GM18870 (cell line): ENCODE measurements at regions not wholly inside any gene's neighbourhood (a gene's known extent, or its start where the extent isn't known, plus 50 kb on each side); places are given as distances from the start of the nearest gene placed in this dataset.

Source experiments
- ATAC-seq: cut with Tn5 transposase; IDR thresholded peaks from one replicate; pipeline ENCODE4 v1.9.1; 2021; ENCODE audit warnings: moderate library complexity; ENCODE audit not compliant: unreplicated experiment

GRCh38 chr2:111702119-111702803, 181.7 kb downstream of the ANAPC1 start:
- no peak for ATAC-seq

GRCh38 chr2:111702804-111703196, 181.2 kb downstream of the ANAPC1 start:
- ATAC-seq = no peak

GRCh38 chr2:111703759-111704158, 180.2 kb downstream of the ANAPC1 start:
- ATAC-seq = no peak

GRCh38 chr2:111704246-111704645, 179.7 kb downstream of the ANAPC1 start:
- ATAC-seq = no peak

GRCh38 chr2:111705239-111705638, 178.8 kb downstream of the ANAPC1 start:
- ATAC-seq = no peak

- ATAC-seq = peak; percentile 88
Observed at GRCh38 chr2:111705711-111706336, 178.2 kb downstream of the ANAPC1 start.

- no peak for ATAC-seq
Observed at GRCh38 chr2:111706481-111707001, 177.5 kb downstream of the ANAPC1 start.

GRCh38 chr2:111707700-111708099, 176.3 kb downstream of the ANAPC1 start:
- no peak for ATAC-seq

- ATAC-seq = no peak
Observed at GRCh38 chr2:111708476-111709180, 175.4 kb downstream of the ANAPC1 start.

GRCh38 chr2:111709321-111709720, 174.7 kb downstream of the ANAPC1 start:
- no peak for ATAC-seq

GRCh38 chr2:111710085-111710484, 173.9 kb downstream of the ANAPC1 start:
- ATAC-seq = no peak

GRCh38 chr2:111710613-111711012, 173.4 kb downstream of the ANAPC1 start:
- no peak for ATAC-seq

- no peak for ATAC-seq
Observed at GRCh38 chr2:111711270-111711669, 172.7 kb downstream of the ANAPC1 start.

GRCh38 chr2:111712361-111712760, 171.6 kb downstream of the ANAPC1 start:
- ATAC-seq = no peak

- ATAC-seq = no peak
Observed at GRCh38 chr2:111712940-111713515, 171.0 kb downstream of the ANAPC1 start.

- ATAC-seq = no peak
Observed at GRCh38 chr2:111715987-111716904, 167.7 kb downstream of the ANAPC1 start.

- no peak for ATAC-seq
Observed at GRCh38 chr2:111716905-111717775, 166.9 kb downstream of the ANAPC1 start.
